ENCODE measurements at regions not wholly inside any gene's neighbourhood (a gene's known extent, or its start where the extent isn't known, plus 50 kb on each side); places are given as distances from the start of the nearest gene placed in this dataset.

DNA sequence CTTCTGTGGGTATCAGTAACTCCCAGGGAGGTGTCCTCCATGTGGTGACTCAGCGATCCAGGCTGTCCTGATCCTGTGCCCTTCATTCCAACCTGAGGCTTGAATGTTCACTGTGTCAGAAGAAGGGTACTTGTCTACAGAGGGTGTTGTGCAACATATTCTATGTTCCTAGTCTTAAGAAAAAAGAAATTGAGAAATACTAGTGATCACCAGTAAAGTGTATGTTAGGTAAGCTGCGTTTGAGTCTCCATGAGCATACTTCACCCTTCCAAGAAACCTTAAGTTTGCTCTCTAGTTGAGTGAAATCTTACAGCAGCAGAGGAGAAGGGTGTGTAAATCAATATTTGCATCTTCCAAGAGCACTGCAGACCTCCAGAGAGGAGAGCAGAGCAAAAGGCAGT is 122.2 kb upstream of the SLC24A5 start:
- TF ChIP-seq SIN3A (IDR thresholded peaks at IDR 0.05; ENCODE audit: borderline replicate concordance, insufficient read depth, low read length), result no peak
- TF ChIP-seq REST (IDR thresholded peaks at IDR 0.05; ENCODE audit: insufficient read depth in 1 of 2, low read depth in 2 of 2, low read length in 2 of 2), result no peak
- TF ChIP-seq TAF1 (IDR thresholded peaks at IDR 0.05; ENCODE audit: borderline replicate concordance, insufficient read depth, low read length), result no peak

Data from PFSK-1 (cell line).